H1 (cell line): ENCODE measurements at regions not wholly inside any gene's neighbourhood (a gene's known extent, or its start where the extent isn't known, plus 50 kb on each side); places are given as distances from the start of the nearest gene placed in this dataset.

ENCODE experiments used
- CTCF ChIA-PET: fragments of 300-600 bp; sonication (Branson Sonifier 250); formaldehyde crosslinking; loops from one replicate; lab custom pipeline; 2021; ENCODE audit not compliant: partially characterized antibody; lab: Charles Lee
- POLR2A ChIA-PET: fragments of 300-600 bp; sonication (Branson Sonifier 250); formaldehyde crosslinking; loops from one replicate; lab custom pipeline; 2021; ENCODE audit warnings: inconsistent platforms; ENCODE audit not compliant: partially characterized antibody; lab: Charles Lee
- DNase-seq, 2 experiments: peaks; one replicate each; pipeline versions ENCODE4 v3.0.0 to v3.0.0-alpha.2; 2010 to 2022; ENCODE audit warnings: low spot score in 2 of 2, low read depth in 1 of 2, mixed read lengths in 1 of 2
- FAIRE-seq: peaks from 2 replicates; lab custom pipeline; 2011; peaks lifted over from hg19 to GRCh38; lab: Jason Lieb, UNC
- H2AFZ ChIP-seq: 2 replicates; pipeline ENCODE4 v1.8.1; 2012; ENCODE audit warnings: low read length, inconsistent platforms
- H2AK5ac ChIP-seq: 2 replicates; pipeline ENCODE4 v1.6.1; 2013; ENCODE audit warnings: low read depth, low read length
- H2BK120ac ChIP-seq: replicated peaks from 2 replicates; pipeline ENCODE3; 2013; ENCODE audit warnings: low read depth, low read length, inconsistent platforms
- H2BK12ac ChIP-seq: 2 replicates; pipeline ENCODE4 v1.6.1; 2013; ENCODE audit warnings: low read depth, low read length
- H2BK15ac ChIP-seq: 2 replicates; pipeline ENCODE4 v1.6.1; 2013; ENCODE audit warnings: low read length
- H2BK20ac ChIP-seq: 2 replicates; pipeline ENCODE4 v1.6.1; 2013; ENCODE audit warnings: low read length
- H2BK5ac ChIP-seq: 2 replicates; pipeline ENCODE4 v1.6.1; 2013; ENCODE audit warnings: low read depth, low read length
- H3K14ac ChIP-seq: 2 replicates; pipeline ENCODE4 v1.6.1; 2013; ENCODE audit warnings: inconsistent platforms; ENCODE audit not compliant: insufficient read length
- H3K18ac ChIP-seq: 2 replicates; pipeline ENCODE4 v1.6.1; 2013; ENCODE audit warnings: low read length; ENCODE audit errors: extremely low read depth
- H3K23ac ChIP-seq: 2 replicates; pipeline ENCODE4 v1.6.1; 2013; ENCODE audit warnings: inconsistent platforms; ENCODE audit not compliant: insufficient read length
- H3K23me2 ChIP-seq: 2 replicates; pipeline ENCODE4 v1.6.1; 2013; ENCODE audit warnings: low read depth, low read length
- H3K27ac ChIP-seq: 2 replicates; pipeline ENCODE4 v1.6.1; 2011; ENCODE audit warnings: low read depth, low read length, inconsistent platforms
- H3K27me3 ChIP-seq, 4 experiments: replicated peaks in 1 of 4; 1 replicate in 1 of 4; 2 replicates in 3 of 4; pipeline versions ENCODE4 v1.6.1 to v1.8.1; 2011 to 2013; ENCODE audit warnings: low read length in 3 of 4, mild to moderate bottlenecking in 3 of 4, inconsistent platforms in 2 of 4, mixed read lengths in 2 of 4, moderate library complexity in 1 of 4; ENCODE audit not compliant: control insufficient read depth in 3 of 4, insufficient read depth in 3 of 4; ENCODE audit errors: extremely low read depth in 1 of 4
- H3K36me3 ChIP-seq, 4 experiments: 2 replicates each; pipeline versions ENCODE4 v1.6.1 to v1.8.1; 2011 to 2013; ENCODE audit warnings: mild to moderate bottlenecking in 4 of 4, low read length in 3 of 4, moderate library complexity in 2 of 4, control low read depth in 1 of 4, inconsistent platforms in 1 of 4; ENCODE audit not compliant: insufficient read depth in 4 of 4, control insufficient read depth in 2 of 4
- H3K4ac ChIP-seq: replicated peaks from 2 replicates; pipeline ENCODE3; 2013; ENCODE audit warnings: low read length, low read depth, mixed read lengths, inconsistent platforms; ENCODE audit not compliant: insufficient read length
- H3K4me1 ChIP-seq, 4 experiments: replicated peaks in 1 of 4; 1 replicate in 1 of 4; 2 replicates in 3 of 4; pipeline versions ENCODE4 v1.6.1 to v1.8.1; 2011 to 2013; ENCODE audit warnings: low read length in 3 of 4, inconsistent platforms in 2 of 4, mixed read lengths in 1 of 4; ENCODE audit not compliant: insufficient read depth in 4 of 4, control insufficient read depth in 3 of 4
- H3K4me2 ChIP-seq, 2 experiments: 2 replicates each; pipeline versions ENCODE4 v1.6.1 to v1.8.1; 2011 to 2013; ENCODE audit warnings: low read depth in 2 of 2, low read length in 2 of 2, control low read depth in 1 of 2, inconsistent platforms in 1 of 2, mild to moderate bottlenecking in 1 of 2; ENCODE audit not compliant: insufficient read depth in 1 of 2
- H3K4me3 ChIP-seq, 4 experiments: fragments of 200-600, 300-600 bp in 1 of 4; sonication (generic), shearing (Covaris generic), sonication (Bioruptor Twin) in 1 of 4; 2 replicates each; pipeline versions ENCODE4 v1.5.1 to v1.8.1; 2011 to 2016; ENCODE audit warnings: low read length in 4 of 4, low read depth in 3 of 4, control low read depth in 2 of 4, inconsistent platforms in 2 of 4, mild to moderate bottlenecking in 2 of 4, mixed read lengths in 1 of 4, moderate library complexity in 1 of 4; ENCODE audit not compliant: insufficient read depth in 2 of 4; ENCODE audit errors: extremely low read depth in 1 of 4
- H3K56ac ChIP-seq: replicated peaks from 2 replicates; pipeline ENCODE3; 2013; ENCODE audit warnings: low read depth, mild to moderate bottlenecking, mixed read lengths, low read length, inconsistent platforms; ENCODE audit not compliant: insufficient read length
- H3K79me1 ChIP-seq: 2 replicates; pipeline ENCODE4 v1.6.1; 2013; ENCODE audit warnings: low read depth, low read length, control low read depth
- H3K79me2 ChIP-seq, 2 experiments: 2 replicates each; pipeline versions ENCODE4 v1.6.1 to v1.8.1; 2012 to 2013; ENCODE audit warnings: low read length in 2 of 2, mild to moderate bottlenecking in 2 of 2, inconsistent platforms in 1 of 2; ENCODE audit not compliant: insufficient read depth in 2 of 2, control insufficient read depth in 1 of 2
- H3K9ac ChIP-seq, 4 experiments: replicated peaks in 1 of 4; 1 replicate in 1 of 4; 2 replicates in 3 of 4; pipeline versions ENCODE4 v1.6.1 to v1.8.1; 2011 to 2013; ENCODE audit warnings: low read depth in 3 of 4, low read length in 3 of 4, control low read depth in 2 of 4, mild to moderate bottlenecking in 2 of 4, moderate library complexity in 2 of 4, inconsistent platforms in 1 of 4; ENCODE audit errors: extremely low read depth in 1 of 4
- H3K9me3 ChIP-seq, 2 experiments: 2 replicates each; pipeline versions ENCODE4 v1.6.1 to v1.8.1; 2012 to 2013; ENCODE audit warnings: mild to moderate bottlenecking in 2 of 2, moderate library complexity in 2 of 2, control low read depth in 1 of 2, inconsistent platforms in 1 of 2, low read depth in 1 of 2, low read length in 1 of 2, mixed read lengths in 1 of 2; ENCODE audit not compliant: insufficient read depth in 2 of 2
- H4K20me1 ChIP-seq, 2 experiments: replicated peaks in 1 of 2; 2 replicates each; pipeline versions ENCODE3 to v1.8.1; 2011 to 2013; ENCODE audit warnings: inconsistent platforms in 2 of 2, low read length in 2 of 2, mild to moderate bottlenecking in 1 of 2; ENCODE audit not compliant: insufficient read depth in 2 of 2, control insufficient read depth in 1 of 2
- H4K5ac ChIP-seq: 2 replicates; pipeline ENCODE4 v1.6.1; 2013; ENCODE audit warnings: low read length, low read depth, mixed read lengths, inconsistent platforms; ENCODE audit not compliant: insufficient read length
- H4K8ac ChIP-seq: 2 replicates; pipeline ENCODE4 v1.8.0; 2013; ENCODE audit warnings: mild to moderate bottlenecking, moderate library complexity, low read length, inconsistent platforms; ENCODE audit not compliant: insufficient read depth; ENCODE audit errors: extremely low read depth
- H4K91ac ChIP-seq: replicated peaks from 2 replicates; pipeline ENCODE3; 2013; ENCODE audit warnings: low read length, mixed read lengths, inconsistent platforms; ENCODE audit not compliant: insufficient read length
- GABPA ChIP-seq: IDR thresholded peaks from 2 replicates; pipeline ENCODE4 v1.6.1; 2011; ENCODE audit warnings: mild to moderate bottlenecking, low read length, moderate library complexity, borderline replicate concordance; ENCODE audit not compliant: insufficient read depth
- GTF2F1 ChIP-seq: IDR thresholded peaks from 2 replicates; pipeline ENCODE4 v1.6.1; 2012; ENCODE audit warnings: low read depth, low read length, improper control_type of control experiment, borderline replicate concordance
- MAX ChIP-seq: IDR thresholded peaks from 2 replicates; pipeline ENCODE4 v1.6.1; 2012; ENCODE audit warnings: inconsistent platforms
- POU5F1 ChIP-seq: IDR thresholded peaks from 2 replicates; pipeline ENCODE4 v1.6.1; 2011; ENCODE audit warnings: low read depth, mild to moderate bottlenecking, low read length, moderate library complexity
- SP1 ChIP-seq: IDR thresholded peaks from 2 replicates; pipeline ENCODE4 v1.6.1; 2011; ENCODE audit warnings: low read depth, low read length
- WGBS, 2 experiments: shearing (Covaris generic) in 1 of 2; methylation state at CpG; one replicate each; pipeline versions ENCODE4 v1.1.6 to v1.1.7; 2013 to 2015; ENCODE audit warnings: low lambda C conversion rate in 2 of 2, mixed read lengths in 2 of 2, inconsistent platforms in 1 of 2, low coverage in 1 of 2, missing lambda C conversion rate in 1 of 2; ENCODE audit not compliant: insufficient replicate concordance in 2 of 2, insufficient coverage in 1 of 2, insufficient read length in 1 of 2; ENCODE audit errors: extremely low coverage in 1 of 2, missing lambda C conversion rate in 1 of 2; 5-methylcytosine and 5-hydroxymethylcytosine counted together
- TF ChIP-seq, protein P1 (sequence below): IDR thresholded peaks from 2 replicates; pipeline ENCODE4 v1.6.1; 2011; ENCODE audit warnings: low read length, improper control_type of control experiment

GRCh38 chr6:168849459-168849858, 404.2 kb downstream of the THBS2 start:
- Histone ChIP-seq H3K4me1 (no peaks in the 10 kb centered on the region), H4K91ac (no peak overlapping the region)
- CTCF ChIA-PET, result interaction anchor here (0.9 kb wide), 1 partner anchor 460 kb away, joined by 3 read pairs; no protein-coding TSS in a partner anchor
- TF ChIP-seq SP1, result no peak
- no peak for TF ChIP-seq MAX
- no peak for TF ChIP-seq POU5F1
- TF ChIP-seq, protein P1, sequence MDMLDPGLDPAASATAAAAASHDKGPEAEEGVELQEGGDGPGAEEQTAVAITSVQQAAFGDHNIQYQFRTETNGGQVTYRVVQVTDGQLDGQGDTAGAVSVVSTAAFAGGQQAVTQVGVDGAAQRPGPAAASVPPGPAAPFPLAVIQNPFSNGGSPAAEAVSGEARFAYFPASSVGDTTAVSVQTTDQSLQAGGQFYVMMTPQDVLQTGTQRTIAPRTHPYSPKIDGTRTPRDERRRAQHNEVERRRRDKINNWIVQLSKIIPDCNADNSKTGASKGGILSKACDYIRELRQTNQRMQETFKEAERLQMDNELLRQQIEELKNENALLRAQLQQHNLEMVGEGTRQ, result no peak
- TF ChIP-seq GTF2F1, result no peak
- no peak for TF ChIP-seq GABPA

More at GRCh38 chr6:168849459-168849858, 404.2 kb downstream of the THBS2 start:
- POLR2A ChIA-PET, result no interaction called here
- H3K4ac ChIP-seq, result no peak overlapping the region
- H4K20me1 ChIP-seq, result no peaks in the 10 kb centered on the region
- no peak overlapping the region for H3K4me2 ChIP-seq
- no peak overlapping the region for H2AFZ ChIP-seq
- H3K27me3 ChIP-seq, result no peaks in the 10 kb centered on the region
- FAIRE-seq (no peak), DNase-seq (no peak)
- no peak overlapping the region for H4K5ac ChIP-seq
- H3K14ac ChIP-seq, result no peak overlapping the region
- H3K79me2 ChIP-seq, result no peaks in the 10 kb centered on the region
- peaks cover 0 to 3% of the 10 kb centered on the region in 2 experiments; a peak in 1 of 4 replicates for H3K9me3 ChIP-seq
- no peak overlapping the region for H3K9ac ChIP-seq
- no peaks in the 10 kb centered on the region for H3K36me3 ChIP-seq
- no peak overlapping the region for H3K23ac ChIP-seq
- H3K18ac ChIP-seq, result no peak overlapping the region
- no peak overlapping the region for H2BK5ac ChIP-seq
- H3K79me1 ChIP-seq, result no peaks in the 10 kb centered on the region
- no peak overlapping the region for H2AK5ac ChIP-seq
- H4K8ac ChIP-seq, result no peak overlapping the region
- H2BK20ac ChIP-seq, result no peak overlapping the region
- H3K27ac ChIP-seq, result no peak overlapping the region
- no peak overlapping the region for H3K4me3 ChIP-seq
- H3K56ac ChIP-seq, result no peak overlapping the region
- no peak overlapping the region for H2BK120ac ChIP-seq
- 93% methylated on average over 8 of the region's 8 CpGs; no CpG with 5 or more reads in 1 of the 2 experiments for WGBS, 2 experiments
- no peak overlapping the region for H2BK12ac ChIP-seq
- no peaks in the 10 kb centered on the region for H3K23me2 ChIP-seq
- H2BK15ac ChIP-seq, result no peak overlapping the region
